GM23338 (cell line): ENCODE measurements at regions not wholly inside any gene's neighbourhood (a gene's known extent, or its start where the extent isn't known, plus 50 kb on each side); places are given as distances from the start of the nearest gene placed in this dataset.

Experiments
- ATAC-seq: fragments of 200-7000 bp; cut with Tn5 transposase; 3 replicates; pipeline ENCODE4 v1.9.1; 2020
- DNase-seq: peaks from one replicate; pipeline ENCODE4 v3.0.0-alpha.2; 2015; ENCODE audit warnings: low spot score
- H2AFZ ChIP-seq: fragments of 200-600 bp; sonication (generic); 2 replicates; pipeline ENCODE4 v1.8.0; 2016; ENCODE audit warnings: antibody characterized with exemption, mild to moderate bottlenecking, moderate library complexity
- H3F3A ChIP-seq: fragments of 200-600 bp; sonication (generic); replicated peaks from 2 replicates; pipeline ENCODE4 v1.8.0; 2017; ENCODE audit warnings: antibody characterized with exemption, mixed run types, low read depth
- H3K27ac ChIP-seq: fragments of 200-600 bp; sonication (generic); 2 replicates; pipeline ENCODE4 v1.6.1; 2016; ENCODE audit warnings: low read depth
- H3K27me3 ChIP-seq: fragments of 200-600 bp; sonication (generic); 2 replicates; pipeline ENCODE4 v1.8.0; 2016; ENCODE audit warnings: mild to moderate bottlenecking, mixed run types, moderate library complexity; ENCODE audit not compliant: insufficient read depth
- H3K36me3 ChIP-seq: fragments of 200-600 bp; sonication (generic); 2 replicates; pipeline ENCODE4 v1.8.0; 2016; ENCODE audit warnings: mild to moderate bottlenecking; ENCODE audit not compliant: insufficient read depth
- H3K4me1 ChIP-seq: fragments of 200-600 bp; sonication (generic); 2 replicates; pipeline ENCODE4 v1.8.0; 2016; ENCODE audit warnings: mild to moderate bottlenecking, moderate library complexity; ENCODE audit not compliant: insufficient read depth
- H3K4me2 ChIP-seq: fragments of 200-600 bp; sonication (generic); 2 replicates; pipeline ENCODE4 v1.7.1; 2017; ENCODE audit warnings: mixed run types
- H3K4me3 ChIP-seq: fragments of 200-600 bp; sonication (generic); 2 replicates; pipeline ENCODE4 v1.6.1; 2016; ENCODE audit warnings: mixed run types
- H3K79me2 ChIP-seq: fragments of 200-600 bp; sonication (generic); replicated peaks from 2 replicates; pipeline ENCODE4 v1.8.0; 2017; ENCODE audit warnings: mild to moderate bottlenecking; ENCODE audit not compliant: insufficient read depth
- H3K9me2 ChIP-seq: fragments of 200-600 bp; sonication (generic); 2 replicates; pipeline ENCODE4 v1.8.0; 2017; ENCODE audit not compliant: insufficient read depth
- H4K20me1 ChIP-seq: fragments of 200-600 bp; sonication (generic); replicated peaks from 2 replicates; pipeline ENCODE4 v1.8.0; 2017; ENCODE audit warnings: mild to moderate bottlenecking; ENCODE audit not compliant: insufficient read depth
- H3K27ac Mint-ChIP-seq: 2 replicates; pipeline ENCODE4 v1.8.0; 2020; ENCODE audit warnings: inconsistent platforms, mild to moderate bottlenecking, moderate library complexity, mixed read lengths
- H3K27me3 Mint-ChIP-seq: 3 replicates; pipeline ENCODE4 v1.8.0; 2022; ENCODE audit warnings: low read depth, mild to moderate bottlenecking, moderate library complexity, mixed read lengths, inconsistent platforms; ENCODE audit not compliant: insufficient read depth, poor library complexity
- H3K36me3 Mint-ChIP-seq: 3 replicates; pipeline ENCODE4 v1.8.0; 2021; ENCODE audit warnings: low read depth, mild to moderate bottlenecking, inconsistent platforms, moderate library complexity, mixed read lengths
- H3K4me1 Mint-ChIP-seq: 3 replicates; pipeline ENCODE4 v1.8.0; 2020; ENCODE audit warnings: mild to moderate bottlenecking, inconsistent platforms, mixed read lengths
- H3K4me3 Mint-ChIP-seq: 3 replicates; pipeline ENCODE4 v1.8.0; 2021; ENCODE audit warnings: moderate library complexity, mild to moderate bottlenecking, inconsistent platforms, mixed read lengths
- H3K9me3 Mint-ChIP-seq: 3 replicates; pipeline ENCODE4 v1.8.0; 2020; ENCODE audit warnings: moderate library complexity, mild to moderate bottlenecking, inconsistent platforms, mixed read lengths
- CREB1 ChIP-seq: fragments of 250-450 bp; sonication (Bioruptor Pico); IDR thresholded peaks from 2 replicates; pipeline ENCODE4 v1.5.0; 2020; ENCODE audit warnings: low read depth, mild to moderate bottlenecking, moderate library complexity
- CTCF ChIP-seq, 2 experiments: fragments of 200-600 bp in 1 of 2; sonication (generic) in 1 of 2; conservative IDR thresholded peaks; 2 replicates each; pipeline versions ENCODE4 v1.5.1 to v1.6.1; 2016 to 2017; ENCODE audit warnings: antibody characterized with exemption in 2 of 2, low read depth in 2 of 2, mild to moderate bottlenecking in 2 of 2, moderate library complexity in 1 of 2
- ETS1 ChIP-seq: IDR thresholded peaks from 2 replicates; pipeline ENCODE4 v1.6.1; 2016; ENCODE audit warnings: antibody characterized with exemption
- EZH2 ChIP-seq: fragments of 200-600 bp; sonication (generic); IDR thresholded peaks from one replicate; pipeline ENCODE4 v1.8.0; 2017; ENCODE audit warnings: antibody characterized with exemption, mild to moderate bottlenecking, low read depth; ENCODE audit not compliant: unreplicated experiment
- EZH2phosphoT487 ChIP-seq: fragments of 200-600 bp; sonication (generic); IDR thresholded peaks from one replicate; pipeline ENCODE4 v1.8.1; 2018; ENCODE audit warnings: antibody characterized with exemption; ENCODE audit not compliant: unreplicated experiment
- JUNB ChIP-seq: IDR thresholded peaks from one replicate; pipeline ENCODE4 v1.6.1; 2016; ENCODE audit warnings: antibody characterized with exemption; ENCODE audit not compliant: unreplicated experiment
- NANOG ChIP-seq: IDR thresholded peaks from 2 replicates; pipeline ENCODE4 v1.6.1; 2016; ENCODE audit warnings: antibody characterized with exemption, borderline replicate concordance
- POLR2AphosphoS5 ChIP-seq: IDR thresholded peaks from 2 replicates; pipeline ENCODE4 v1.6.1; 2016; ENCODE audit warnings: antibody characterized with exemption, low read depth
- REST ChIP-seq: IDR thresholded peaks from one replicate; pipeline ENCODE4 v1.6.1; 2018; ENCODE audit warnings: antibody characterized with exemption; ENCODE audit not compliant: unreplicated experiment
- STAT1 ChIP-seq: IDR thresholded peaks from one replicate; pipeline ENCODE4 v1.6.1; 2016; ENCODE audit warnings: antibody characterized with exemption; ENCODE audit not compliant: unreplicated experiment
- ZNF114 ChIP-seq: fragments of 250-450 bp; sonication (Bioruptor Pico); IDR thresholded peaks from 2 replicates; pipeline ENCODE4 v1.5.0; 2020; ENCODE audit warnings: mild to moderate bottlenecking, moderate library complexity
- ZNF331 ChIP-seq: fragments of 250-450 bp; sonication (Bioruptor Pico); IDR thresholded peaks from 2 replicates; pipeline ENCODE4 v1.5.0; 2020; ENCODE audit warnings: low read depth, mild to moderate bottlenecking, moderate library complexity
- ZNF462 ChIP-seq: fragments of 250-450 bp; sonication (Bioruptor Pico); IDR thresholded peaks from 2 replicates; pipeline ENCODE4 v1.5.0; 2020; ENCODE audit warnings: mild to moderate bottlenecking, moderate library complexity

GRCh38 chr11:33544593-33545373 is 155.8 kb downstream of the C11orf91 start:
- no peak overlapping the region for H3K27ac ChIP-seq
- H2AFZ ChIP-seq: no peak overlapping the region
- TF ChIP-seq CTCF (conservative IDR thresholded peaks at IDR 0.05; ENCODE audit: low read depth in 2 of 2): no peak
- no peak for TF ChIP-seq EZH2phosphoT487
- TF ChIP-seq CREB1 (CRISPR knock-in tag): no peak
- no peak for TF ChIP-seq ZNF331 (CRISPR knock-in tag)
- no peak for TF ChIP-seq ZNF114 (CRISPR knock-in tag)
- TF ChIP-seq NANOG: no peak
- no peak for TF ChIP-seq REST
- TF ChIP-seq ZNF462 (CRISPR knock-in tag): no peak
- no peak for TF ChIP-seq STAT1
- no peak for TF ChIP-seq POLR2AphosphoS5
- TF ChIP-seq ETS1: no peak
- TF ChIP-seq EZH2: no peak
- TF ChIP-seq JUNB: no peak
- no peaks in the 10 kb centered on the region for H3K27me3 ChIP-seq
- Mint-ChIP-seq H3K27me3 (peaks cover 1% of the 10 kb centered on the region), H3K36me3 (no peaks in the 10 kb centered on the region), H3K9me3 (no peaks in the 10 kb centered on the region), H3K4me1 (no peaks in the 10 kb centered on the region; the same call in 2 of the 3 replicates), H3K27ac (no peak overlapping the region), H3K4me3 (no peak overlapping the region)
- no peak overlapping the region for H3K4me3 ChIP-seq
- H3K4me1 ChIP-seq: no peaks in the 10 kb centered on the region
- DNase-seq (no peak), ATAC-seq (no peak)
- no peak overlapping the region for H3K4me2 ChIP-seq
- peaks cover 7% of the 10 kb centered on the region; the same call in 1 of the 2 replicates for H3K9me2 ChIP-seq
- no peaks in the 10 kb centered on the region for H3K36me3 ChIP-seq
- no peaks in the 10 kb centered on the region for H4K20me1 ChIP-seq
- no peaks in the 10 kb centered on the region for H3K79me2 ChIP-seq
- no peaks in the 10 kb centered on the region for H3F3A ChIP-seq
